Activated CD8-positive, alpha-beta T cell treated with anti-CD3 and anti-CD28 coated beads for 36 hours (primary cell): ENCODE measurements at regions not wholly inside any gene's neighbourhood (a gene's known extent, or its start where the extent isn't known, plus 50 kb on each side); places are given as distances from the start of the nearest gene placed in this dataset.

Experiments
- ATAC-seq: fragments of 200-7000 bp; cut with Tn5 transposase; one replicate; pipeline ENCODE4 v1.10.0; 2021; ENCODE audit warnings: mild to moderate bottlenecking, moderate library complexity
- CTCF ChIA-PET: fragments of 350-600 bp; sonication (Branson Sonifier 250); formaldehyde crosslinking; loops from one replicate; lab custom pipeline; 2021; ENCODE audit warnings: antibody characterized with exemption; lab: Charles Lee
- POLR2A ChIA-PET: fragments of 350-600 bp; sonication (Branson Sonifier 250); formaldehyde crosslinking; loops from one replicate; lab custom pipeline; 2021; ENCODE audit warnings: antibody characterized with exemption; lab: Charles Lee
- DNase-seq: peaks from one replicate; pipeline ENCODE4 v3.0.0-alpha.2; 2020
- H3K27ac Mint-ChIP-seq: one replicate; pipeline ENCODE4 v1.8.0; 2021; ENCODE audit warnings: mild to moderate bottlenecking, mixed read lengths
- H3K27me3 Mint-ChIP-seq: one replicate; pipeline ENCODE4 v1.8.0; 2021; ENCODE audit warnings: mixed read lengths
- H3K36me3 Mint-ChIP-seq: one replicate; pipeline ENCODE4 v1.8.0; 2021; ENCODE audit warnings: low read depth, mixed read lengths
- H3K4me1 Mint-ChIP-seq: one replicate; pipeline ENCODE4 v1.8.0; 2021; ENCODE audit warnings: low read depth, mixed read lengths
- H3K4me3 Mint-ChIP-seq: one replicate; pipeline ENCODE4 v1.8.0; 2021; ENCODE audit warnings: mild to moderate bottlenecking, moderate library complexity, mixed read lengths
- H3K9me3 Mint-ChIP-seq: one replicate; pipeline ENCODE4 v1.8.0; 2021; ENCODE audit warnings: mixed read lengths
- intact Hi-C: fragments of 100-400 bp; cut with micrococcal nuclease; formaldehyde crosslinking; loops from one replicate; pipeline ENCODE4 v1.10.0; 2022
- TF ChIP-seq, protein P1 (sequence below): fragments of 200-600 bp; IDR thresholded peaks from one replicate; pipeline ENCODE4 v1.8.0; 2022; ENCODE audit warnings: antibody characterized with exemption, mild to moderate bottlenecking

DNA sequence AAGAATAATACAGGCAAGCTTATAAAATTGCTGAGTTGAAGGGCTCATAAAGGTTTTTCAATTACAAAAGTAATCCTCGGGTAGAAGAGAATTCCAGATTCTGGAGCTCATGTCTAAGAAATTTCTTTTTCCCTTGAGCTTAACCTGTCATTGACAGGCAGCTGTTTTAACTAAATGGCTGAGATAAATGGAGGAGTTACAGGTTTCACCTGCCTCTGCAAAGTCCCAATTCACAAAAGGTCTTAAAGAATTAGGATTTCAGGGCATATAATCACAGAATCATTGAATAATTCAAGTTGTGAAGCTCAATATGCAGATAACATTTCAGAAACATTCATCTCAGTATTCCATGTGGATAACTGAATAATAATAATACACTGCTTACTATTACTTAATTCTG lies 660.1 kb upstream of the NRSN1 start:
- ATAC-seq = no peak
- Mint-ChIP-seq H3K36me3 (no peaks in the 10 kb centered on the region), H3K9me3 (peaks cover 5% of the 10 kb centered on the region), H3K27ac (no peak overlapping the region), H3K4me1 (no peaks in the 10 kb centered on the region), H3K4me3 (no peak overlapping the region), H3K27me3 (no peaks in the 10 kb centered on the region)
- TF ChIP-seq, protein P1, sequence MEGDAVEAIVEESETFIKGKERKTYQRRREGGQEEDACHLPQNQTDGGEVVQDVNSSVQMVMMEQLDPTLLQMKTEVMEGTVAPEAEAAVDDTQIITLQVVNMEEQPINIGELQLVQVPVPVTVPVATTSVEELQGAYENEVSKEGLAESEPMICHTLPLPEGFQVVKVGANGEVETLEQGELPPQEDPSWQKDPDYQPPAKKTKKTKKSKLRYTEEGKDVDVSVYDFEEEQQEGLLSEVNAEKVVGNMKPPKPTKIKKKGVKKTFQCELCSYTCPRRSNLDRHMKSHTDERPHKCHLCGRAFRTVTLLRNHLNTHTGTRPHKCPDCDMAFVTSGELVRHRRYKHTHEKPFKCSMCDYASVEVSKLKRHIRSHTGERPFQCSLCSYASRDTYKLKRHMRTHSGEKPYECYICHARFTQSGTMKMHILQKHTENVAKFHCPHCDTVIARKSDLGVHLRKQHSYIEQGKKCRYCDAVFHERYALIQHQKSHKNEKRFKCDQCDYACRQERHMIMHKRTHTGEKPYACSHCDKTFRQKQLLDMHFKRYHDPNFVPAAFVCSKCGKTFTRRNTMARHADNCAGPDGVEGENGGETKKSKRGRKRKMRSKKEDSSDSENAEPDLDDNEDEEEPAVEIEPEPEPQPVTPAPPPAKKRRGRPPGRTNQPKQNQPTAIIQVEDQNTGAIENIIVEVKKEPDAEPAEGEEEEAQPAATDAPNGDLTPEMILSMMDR = no peak
- POLR2A ChIA-PET = no interaction called here
- CTCF ChIA-PET = no interaction called here
- intact Hi-C loops = no loop called here
- no peak for DNase-seq

DNA sequence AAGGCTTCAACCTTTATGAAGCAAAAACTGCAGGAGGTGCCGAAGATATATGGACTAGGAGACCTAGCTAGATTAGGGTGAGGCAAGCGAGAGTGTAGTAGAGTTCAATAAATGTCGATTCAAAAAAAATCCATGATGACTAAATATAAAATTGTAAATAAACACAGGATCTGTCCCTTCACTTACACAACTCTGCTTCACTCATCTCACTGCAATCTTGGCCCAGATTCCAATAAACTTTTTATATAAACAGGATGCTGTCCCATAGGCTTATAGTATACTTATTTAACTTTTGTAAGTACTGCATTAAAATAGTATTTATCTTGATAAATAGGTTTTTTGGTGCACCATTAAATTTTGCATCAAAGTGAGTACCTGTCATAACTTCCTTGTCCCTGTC lies 648.4 kb upstream of the NRSN1 start:
- H3K9me3 Mint-ChIP-seq = peaks cover 2% of the 10 kb centered on the region
- no peak overlapping the region for H3K27ac Mint-ChIP-seq
- POLR2A ChIA-PET = no interaction called here
- H3K4me1 Mint-ChIP-seq = no peaks in the 10 kb centered on the region
- no peak overlapping the region for H3K4me3 Mint-ChIP-seq
- ATAC-seq = no peak
- CTCF ChIA-PET = no interaction called here
- TF ChIP-seq, protein P1 = no peak
- H3K36me3 Mint-ChIP-seq = no peaks in the 10 kb centered on the region
- intact Hi-C loops = no loop called here
- no peaks in the 10 kb centered on the region for H3K27me3 Mint-ChIP-seq
- no peak for DNase-seq

DNA sequence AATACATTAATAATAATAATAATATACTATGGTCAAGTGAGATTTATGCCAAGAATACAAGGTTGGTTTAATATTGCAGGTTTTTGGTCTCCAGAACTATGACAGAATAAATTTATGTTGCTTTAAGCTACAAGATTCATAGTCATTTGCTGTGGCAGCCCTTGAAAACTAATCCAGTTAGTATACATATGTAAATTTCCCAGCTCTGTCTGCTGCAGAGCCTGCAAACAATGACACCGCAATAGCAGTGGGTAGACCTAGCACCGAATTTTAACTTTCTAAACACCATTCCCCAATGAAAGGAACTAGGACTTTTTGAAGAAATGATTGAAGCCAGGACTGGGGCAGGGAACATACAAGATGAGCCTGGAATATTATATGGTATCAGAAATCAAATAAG lies 647.7 kb upstream of the NRSN1 start:
- TF ChIP-seq, protein P1 = no peak
- H3K27me3 Mint-ChIP-seq = no peaks in the 10 kb centered on the region
- no peaks in the 10 kb centered on the region for H3K36me3 Mint-ChIP-seq
- no peak overlapping the region for H3K4me3 Mint-ChIP-seq
- CTCF ChIA-PET = no interaction called here
- no peak for DNase-seq
- peaks cover 2% of the 10 kb centered on the region for H3K9me3 Mint-ChIP-seq
- ATAC-seq = no peak
- H3K27ac Mint-ChIP-seq = no peak overlapping the region
- POLR2A ChIA-PET = no interaction called here
- intact Hi-C loops = no loop called here
- no peaks in the 10 kb centered on the region for H3K4me1 Mint-ChIP-seq

DNA sequence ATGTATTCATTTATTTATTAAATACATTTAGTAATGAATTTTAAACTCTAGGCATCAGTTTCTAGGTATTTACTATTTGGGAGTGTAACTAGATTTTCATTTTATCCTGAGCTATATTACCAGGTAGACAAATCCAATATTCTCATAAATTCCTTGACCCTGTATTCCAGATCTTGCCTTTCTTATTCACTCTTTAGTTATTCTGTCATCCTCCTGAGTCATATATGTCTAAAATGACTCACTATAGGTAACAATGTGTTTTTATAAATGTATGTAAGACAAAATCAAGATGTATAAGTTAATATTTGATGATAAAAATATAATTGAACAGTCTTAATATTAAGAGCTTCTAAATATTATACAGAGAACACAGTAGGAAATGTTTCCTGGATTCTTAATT lies 642.1 kb upstream of the NRSN1 start:
- intact Hi-C loops = no loop called here
- H3K27ac Mint-ChIP-seq = no peak overlapping the region
- no peaks in the 10 kb centered on the region for H3K27me3 Mint-ChIP-seq
- H3K4me1 Mint-ChIP-seq = no peaks in the 10 kb centered on the region
- ChIA-PET POLR2A (no interaction called here), CTCF (no interaction called here)
- H3K9me3 Mint-ChIP-seq = no peaks in the 10 kb centered on the region
- H3K36me3 Mint-ChIP-seq = no peaks in the 10 kb centered on the region
- no peak for ATAC-seq
- H3K4me3 Mint-ChIP-seq = no peak overlapping the region
- DNase-seq = no peak
- TF ChIP-seq, protein P1 = no peak

DNA sequence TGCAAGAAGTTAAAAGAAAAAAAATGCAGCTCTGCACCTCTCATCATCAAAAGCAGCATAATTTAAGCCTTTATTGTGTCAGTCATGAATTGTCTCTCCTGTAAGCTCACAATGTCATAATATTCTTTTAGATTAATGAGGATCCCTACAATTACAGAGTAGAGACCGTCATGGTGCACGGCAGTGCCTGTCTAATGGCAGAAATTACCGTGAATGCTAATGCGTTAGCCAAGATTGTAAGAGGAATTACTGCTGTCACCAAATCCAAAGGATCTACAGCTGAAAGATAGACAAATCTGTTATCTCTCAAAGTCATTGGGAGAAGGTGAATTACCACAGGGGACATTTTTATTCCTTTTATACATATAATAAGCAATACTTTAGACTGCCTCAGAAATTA lies 631.6 kb upstream of the NRSN1 start:
- intact Hi-C loops = no loop called here
- Mint-ChIP-seq H3K27ac (no peak overlapping the region), H3K4me3 (no peak overlapping the region)

More for the DNA sequence above, 631.6 kb upstream of the NRSN1 start:
- no peaks in the 10 kb centered on the region for H3K36me3 Mint-ChIP-seq
- no peak for DNase-seq
- H3K4me1 Mint-ChIP-seq = no peaks in the 10 kb centered on the region
- TF ChIP-seq, protein P1 = no peak
- ChIA-PET POLR2A (no interaction called here), CTCF (no interaction called here)
- no peak for ATAC-seq
- no peaks in the 10 kb centered on the region for H3K27me3 Mint-ChIP-seq
- H3K9me3 Mint-ChIP-seq = peaks cover 9% of the 10 kb centered on the region
